SK-N-SH (cell line): ENCODE measurements at regions not wholly inside any gene's neighbourhood (a gene's known extent, or its start where the extent isn't known, plus 50 kb on each side); places are given as distances from the start of the nearest gene placed in this dataset.

ENCODE experiments used
- CTCF ChIA-PET: fragments of 300-600, 350-600 bp; formaldehyde crosslinking; extraction: SDS; loops from one replicate; lab custom pipeline; 2021; lab: Yijun Ruan, JAX
- POLR2A ChIA-PET: fragments of 350-600 bp; sonication (Branson Sonifier 250); formaldehyde crosslinking; extraction: SDS; loops from one replicate; lab custom pipeline; 2020; ENCODE audit warnings: antibody characterized with exemption, inconsistent platforms; lab: Yijun Ruan, JAX
- DNase-seq: peaks from one replicate; pipeline ENCODE4 v3.0.0; 2012
- H2AFZ ChIP-seq: fragments of 200-600 bp; sonication (generic); 2 replicates; pipeline ENCODE4 v1.8.1; 2016; ENCODE audit warnings: antibody characterized with exemption, mild to moderate bottlenecking, low read depth
- H3F3A ChIP-seq: fragments of 200-600 bp; sonication (generic); replicated peaks from 2 replicates; pipeline ENCODE3; 2016; ENCODE audit warnings: antibody characterized with exemption, mild to moderate bottlenecking; ENCODE audit not compliant: insufficient read depth
- H3K27ac ChIP-seq, 2 experiments: fragments of 200-500 bp in 1 of 2; fragments of 200-600 bp in 1 of 2; sonication (Bioruptor generic) in 1 of 2; sonication (generic), shearing (Covaris generic) in 1 of 2; 2 replicates each; pipeline versions ENCODE4 v1.5.1 to v1.6.1; 2014 to 2016; ENCODE audit warnings: low read depth in 2 of 2, inconsistent platforms in 1 of 2, low read length in 1 of 2, mild to moderate bottlenecking in 1 of 2, mixed read lengths in 1 of 2
- H3K27me3 ChIP-seq: fragments of 200-600 bp; sonication (generic), shearing (Covaris generic); 2 replicates; pipeline ENCODE4 v1.6.1; 2016; ENCODE audit warnings: mixed run types; ENCODE audit not compliant: insufficient read depth
- H3K36me3 ChIP-seq, 2 experiments: fragments of 200-500 bp in 1 of 2; fragments of 200-600 bp in 1 of 2; sonication (Bioruptor generic) in 1 of 2; sonication (generic) in 1 of 2; replicated peaks in 1 of 2; 2 replicates each; pipeline versions ENCODE3 to v1.5.1; 2014 to 2016; ENCODE audit warnings: low read length in 1 of 2, mild to moderate bottlenecking in 1 of 2; ENCODE audit not compliant: insufficient read depth in 2 of 2, control insufficient read depth in 1 of 2
- H3K4me1 ChIP-seq, 2 experiments: fragments of 200-500 bp in 1 of 2; fragments of 200-600 bp in 1 of 2; sonication (Bioruptor generic) in 1 of 2; sonication (generic), shearing (Covaris generic) in 1 of 2; 2 replicates each; pipeline versions ENCODE4 v1.5.1 to v1.6.1; 2014 to 2016; ENCODE audit warnings: low read depth in 1 of 2, low read length in 1 of 2, mixed run types in 1 of 2; ENCODE audit not compliant: insufficient read depth in 2 of 2, control insufficient read depth in 1 of 2
- H3K4me2 ChIP-seq: fragments of 200-600 bp; sonication (generic), shearing (Covaris generic); 2 replicates; pipeline ENCODE4 v1.6.1; 2017; ENCODE audit warnings: mixed run types
- H3K4me3 ChIP-seq, 2 experiments: fragments of 200-500 bp in 1 of 2; fragments of 200-600 bp in 1 of 2; sonication (Bioruptor generic) in 1 of 2; sonication (generic), shearing (Covaris generic) in 1 of 2; 2 replicates each; pipeline versions ENCODE4 v1.5.1 to v1.8.1; 2014 to 2016; ENCODE audit warnings: low read depth in 2 of 2, inconsistent platforms in 1 of 2, low read length in 1 of 2, mild to moderate bottlenecking in 1 of 2, mixed read lengths in 1 of 2, moderate library complexity in 1 of 2
- H3K79me2 ChIP-seq: fragments of 200-600 bp; sonication (generic); 2 replicates; pipeline ENCODE4 v1.8.1; 2017; ENCODE audit warnings: mild to moderate bottlenecking; ENCODE audit not compliant: insufficient read depth
- H3K9ac ChIP-seq: fragments of 200-600 bp; sonication (generic); 2 replicates; pipeline ENCODE4 v1.6.1; 2017; ENCODE audit warnings: mixed run types
- H3K9me2 ChIP-seq: fragments of 200-600 bp; sonication (generic); 2 replicates; pipeline ENCODE4 v1.6.1; 2017; ENCODE audit warnings: mixed run types
- H3K9me3 ChIP-seq: fragments of 200-600 bp; sonication (generic); 2 replicates; pipeline ENCODE4 v1.6.1; 2017; ENCODE audit warnings: mixed run types, mild to moderate bottlenecking, moderate library complexity
- H4K20me1 ChIP-seq: fragments of 200-600 bp; sonication (generic); 2 replicates; pipeline ENCODE4 v1.6.1; 2017; ENCODE audit warnings: mild to moderate bottlenecking, mixed run types; ENCODE audit not compliant: insufficient read depth
- EP300 ChIP-seq, 2 experiments: IDR thresholded peaks; 2 replicates each; pipeline versions ENCODE4 v1.4.0 to v1.6.1; 2012; ENCODE audit warnings: borderline replicate concordance in 1 of 2, low read depth in 1 of 2, low read length in 1 of 2
- EZH2phosphoT487 ChIP-seq: fragments of 200-600 bp; sonication (generic); IDR thresholded peaks from 2 replicates; pipeline ENCODE4 v1.6.1; 2017; ENCODE audit warnings: low read depth, mixed run types, mild to moderate bottlenecking, antibody characterized with exemption, moderate library complexity, borderline replicate concordance
- FOXM1 ChIP-seq: IDR thresholded peaks from 2 replicates; pipeline ENCODE4 v1.4.0; 2012; ENCODE audit warnings: low read depth, mild to moderate bottlenecking
- GABPA ChIP-seq: IDR thresholded peaks from 2 replicates; pipeline ENCODE4 v1.4.0; 2012; ENCODE audit warnings: low read depth, mild to moderate bottlenecking
- GATA2 ChIP-seq: sonication (generic); formaldehyde crosslinking; IDR thresholded peaks from 2 replicates; pipeline ENCODE4 v1.5.0; 2020; ENCODE audit warnings: mild to moderate bottlenecking, missing genetic modification reagents
- MXI1 ChIP-seq: IDR thresholded peaks from 2 replicates; pipeline ENCODE4 v1.6.1; 2012; ENCODE audit warnings: mild to moderate bottlenecking, low read depth, low read length, improper control_type of control experiment
- NFIC ChIP-seq: IDR thresholded peaks from 2 replicates; pipeline ENCODE4 v1.4.0; 2012; ENCODE audit warnings: borderline replicate concordance
- NRF1 ChIP-seq: IDR thresholded peaks from 2 replicates; pipeline ENCODE4 v1.6.1; 2012; ENCODE audit warnings: low read depth, mild to moderate bottlenecking, low read length
- RCOR1 ChIP-seq: fragments of 150-350 bp; IDR thresholded peaks from 2 replicates; pipeline ENCODE4 v1.6.1; 2017; ENCODE audit warnings: antibody characterized with exemption, low read length
- RXRA ChIP-seq: IDR thresholded peaks from 2 replicates; pipeline ENCODE4 v1.4.0; 2012; ENCODE audit warnings: low read depth, mild to moderate bottlenecking, borderline replicate concordance
- SIN3A ChIP-seq: IDR thresholded peaks from 2 replicates; pipeline ENCODE4 v1.6.1; 2012; ENCODE audit warnings: low read depth, mild to moderate bottlenecking, low read length, moderate library complexity, borderline replicate concordance
- WGBS: methylation state at CpG from one replicate; pipeline ENCODE4 v1.1.6; 2017; ENCODE audit warnings: low lambda C conversion rate; 5-methylcytosine and 5-hydroxymethylcytosine counted together
- TF ChIP-seq, protein P1 (sequence below): IDR thresholded peaks from 2 replicates; pipeline ENCODE4 v1.4.0; 2012; ENCODE audit warnings: low read depth, borderline replicate concordance
- TF ChIP-seq, protein P2 (sequence below): fragments of 200-600 bp; sonication (generic); IDR thresholded peaks from 2 replicates; pipeline ENCODE4 v1.6.1; 2017; ENCODE audit warnings: antibody characterized with exemption, mild to moderate bottlenecking, moderate library complexity
- TF ChIP-seq, protein P3 (sequence below): IDR thresholded peaks from 2 replicates; pipeline ENCODE4 v1.4.0; 2012; ENCODE audit warnings: low read depth

DNA sequence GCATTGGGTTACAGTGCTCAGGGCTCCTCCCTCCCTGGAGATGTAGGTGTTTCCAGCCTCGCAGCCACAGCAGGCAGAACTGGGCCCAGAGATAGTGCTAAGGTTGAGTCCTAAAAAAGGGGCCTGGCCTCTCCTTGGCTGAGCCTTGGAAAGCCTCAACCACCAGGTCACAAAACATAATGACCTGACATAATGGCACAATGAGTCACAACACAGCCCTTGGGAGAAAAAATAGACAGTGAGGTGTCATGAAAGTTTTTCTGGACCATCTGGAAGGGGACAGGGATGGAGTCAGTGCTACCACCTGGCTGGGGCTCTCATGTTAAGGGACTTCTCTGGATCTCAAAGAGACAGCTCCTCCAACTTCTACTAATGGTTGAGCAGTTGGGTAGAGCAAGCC lies 92.4 kb upstream of the LCLAT1 start:
- ChIA-PET CTCF (no interaction called here), POLR2A (no interaction called here)
- no peak for DNase-seq
- Histone ChIP-seq H3K4me3 (no peak overlapping the region), H3F3A (no peaks in the 10 kb centered on the region), H4K20me1 (no peaks in the 10 kb centered on the region), H3K9me3 (no peaks in the 10 kb centered on the region), H3K9me2 (no peaks in the 10 kb centered on the region), H2AFZ (no peak overlapping the region), H3K27me3 (no peaks in the 10 kb centered on the region), H3K9ac (no peak overlapping the region), H3K4me2 (no peak overlapping the region), H3K36me3 (no peaks in the 10 kb centered on the region), H3K27ac (no peak overlapping the region), H3K79me2 (no peaks in the 10 kb centered on the region), H3K4me1 (peaks cover 1 to 4% of the 10 kb centered on the region in 2 experiments; a peak in 1 of 4 replicates)
- 10% methylated on average over 1 of the region's 1 CpG for WGBS
- no peak for TF ChIP-seq MXI1
- TF ChIP-seq EP300 (IDR thresholded peaks at IDR 0.05; ENCODE audit: borderline replicate concordance in 1 of 2, low read depth in 1 of 2, low read length in 1 of 2): no peak
- TF ChIP-seq, protein P1, sequence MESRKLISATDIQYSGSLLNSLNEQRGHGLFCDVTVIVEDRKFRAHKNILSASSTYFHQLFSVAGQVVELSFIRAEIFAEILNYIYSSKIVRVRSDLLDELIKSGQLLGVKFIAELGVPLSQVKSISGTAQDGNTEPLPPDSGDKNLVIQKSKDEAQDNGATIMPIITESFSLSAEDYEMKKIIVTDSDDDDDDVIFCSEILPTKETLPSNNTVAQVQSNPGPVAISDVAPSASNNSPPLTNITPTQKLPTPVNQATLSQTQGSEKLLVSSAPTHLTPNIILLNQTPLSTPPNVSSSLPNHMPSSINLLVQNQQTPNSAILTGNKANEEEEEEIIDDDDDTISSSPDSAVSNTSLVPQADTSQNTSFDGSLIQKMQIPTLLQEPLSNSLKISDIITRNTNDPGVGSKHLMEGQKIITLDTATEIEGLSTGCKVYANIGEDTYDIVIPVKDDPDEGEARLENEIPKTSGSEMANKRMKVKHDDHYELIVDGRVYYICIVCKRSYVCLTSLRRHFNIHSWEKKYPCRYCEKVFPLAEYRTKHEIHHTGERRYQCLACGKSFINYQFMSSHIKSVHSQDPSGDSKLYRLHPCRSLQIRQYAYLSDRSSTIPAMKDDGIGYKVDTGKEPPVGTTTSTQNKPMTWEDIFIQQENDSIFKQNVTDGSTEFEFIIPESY: no peak
- TF ChIP-seq NFIC: no peak
- no peak for TF ChIP-seq FOXM1
- no peak for TF ChIP-seq RCOR1
- no peak for TF ChIP-seq NRF1
- no peak for TF ChIP-seq GATA2 (CRISPR knock-in tag)
- no peak for TF ChIP-seq SIN3A

DNA sequence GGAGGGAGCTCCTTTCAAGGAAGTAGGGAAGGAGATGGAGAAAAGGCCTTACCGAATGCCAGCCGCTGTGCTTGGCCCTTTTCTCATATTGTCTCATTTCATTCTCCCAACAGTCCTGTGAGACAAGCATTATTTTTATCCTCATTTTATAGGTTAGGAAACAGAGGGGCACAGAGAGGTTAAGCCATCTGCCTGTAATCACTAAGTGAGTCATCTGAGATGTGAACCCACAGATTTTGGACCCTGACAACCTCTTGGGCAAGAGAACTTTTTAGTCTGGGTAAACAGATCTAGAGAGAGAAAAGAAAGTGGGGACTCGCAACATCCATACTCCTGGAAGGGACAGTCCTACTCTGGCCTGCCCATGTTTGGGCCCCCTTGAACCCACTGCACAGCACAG lies 91.7 kb upstream of the LCLAT1 start:
- no peak for DNase-seq
- Histone ChIP-seq H3K4me2 (no peak overlapping the region), H2AFZ (no peak overlapping the region), H3K27me3 (no peaks in the 10 kb centered on the region), H3K9ac (no peak overlapping the region), H3F3A (no peaks in the 10 kb centered on the region), H3K4me1 (peaks cover 7 to 10% of the 10 kb centered on the region in 2 experiments; a peak in 1 of 4 replicates), H3K4me3 (no peak overlapping the region), H3K9me3 (no peaks in the 10 kb centered on the region), H3K9me2 (no peaks in the 10 kb centered on the region), H4K20me1 (no peaks in the 10 kb centered on the region), H3K79me2 (no peaks in the 10 kb centered on the region), H3K36me3 (no peaks in the 10 kb centered on the region), H3K27ac (no peak overlapping the region)
- WGBS: 73% methylated on average over 3 of the region's 3 CpGs
- ChIA-PET POLR2A (no interaction called here), CTCF (interaction anchor here (1.0 kb wide), 1 partner anchor 116 kb away, joined by 3 read pairs; no protein-coding TSS in a partner anchor)
- TF ChIP-seq FOXM1: no peak
- no peak for TF ChIP-seq GABPA
- TF ChIP-seq, protein P2, sequence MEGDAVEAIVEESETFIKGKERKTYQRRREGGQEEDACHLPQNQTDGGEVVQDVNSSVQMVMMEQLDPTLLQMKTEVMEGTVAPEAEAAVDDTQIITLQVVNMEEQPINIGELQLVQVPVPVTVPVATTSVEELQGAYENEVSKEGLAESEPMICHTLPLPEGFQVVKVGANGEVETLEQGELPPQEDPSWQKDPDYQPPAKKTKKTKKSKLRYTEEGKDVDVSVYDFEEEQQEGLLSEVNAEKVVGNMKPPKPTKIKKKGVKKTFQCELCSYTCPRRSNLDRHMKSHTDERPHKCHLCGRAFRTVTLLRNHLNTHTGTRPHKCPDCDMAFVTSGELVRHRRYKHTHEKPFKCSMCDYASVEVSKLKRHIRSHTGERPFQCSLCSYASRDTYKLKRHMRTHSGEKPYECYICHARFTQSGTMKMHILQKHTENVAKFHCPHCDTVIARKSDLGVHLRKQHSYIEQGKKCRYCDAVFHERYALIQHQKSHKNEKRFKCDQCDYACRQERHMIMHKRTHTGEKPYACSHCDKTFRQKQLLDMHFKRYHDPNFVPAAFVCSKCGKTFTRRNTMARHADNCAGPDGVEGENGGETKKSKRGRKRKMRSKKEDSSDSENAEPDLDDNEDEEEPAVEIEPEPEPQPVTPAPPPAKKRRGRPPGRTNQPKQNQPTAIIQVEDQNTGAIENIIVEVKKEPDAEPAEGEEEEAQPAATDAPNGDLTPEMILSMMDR: no peak
- TF ChIP-seq, protein P3, sequence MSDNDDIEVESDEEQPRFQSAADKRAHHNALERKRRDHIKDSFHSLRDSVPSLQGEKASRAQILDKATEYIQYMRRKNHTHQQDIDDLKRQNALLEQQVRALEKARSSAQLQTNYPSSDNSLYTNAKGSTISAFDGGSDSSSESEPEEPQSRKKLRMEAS: no peak
- no peak for TF ChIP-seq EZH2phosphoT487
- TF ChIP-seq RXRA: no peak
- TF ChIP-seq NRF1: no peak
